B cell (primary cell): ENCODE measurements at regions not wholly inside any gene's neighbourhood (a gene's known extent, or its start where the extent isn't known, plus 50 kb on each side); places are given as distances from the start of the nearest gene placed in this dataset.

Experiments used
- ATAC-seq: fragments of 200-7000 bp; cut with Tn5 transposase; one replicate; pipeline ENCODE4 v1.10.0; 2021; ENCODE audit warnings: low read depth, mild to moderate bottlenecking, moderate number of reproducible peaks, moderate library complexity
- CTCF ChIA-PET: fragments of 350-600 bp; sonication (Branson Sonifier 250); formaldehyde crosslinking; loops from one replicate; lab custom pipeline; 2021; ENCODE audit warnings: antibody characterized with exemption, inconsistent platforms; lab: Charles Lee
- POLR2A ChIA-PET: fragments of 350-600 bp; sonication (Branson Sonifier 250); formaldehyde crosslinking; loops from one replicate; lab custom pipeline; 2021; ENCODE audit warnings: antibody characterized with exemption; lab: Charles Lee
- DNase-seq: peaks from one replicate; pipeline ENCODE4 v3.0.0; 2013
- H2AFZ ChIP-seq: 2 replicates; pipeline ENCODE4 v1.6.1; 2012; ENCODE audit warnings: mild to moderate bottlenecking, low read depth, low read length; ENCODE audit not compliant: insufficient read depth, poor library complexity, severe bottlenecking
- H3K27ac ChIP-seq, 2 donors: 1 replicate in 1 of 2; 2 replicates in 1 of 2; pipeline ENCODE4 v1.5.1; 2012 to 2013; ENCODE audit warnings: low read length in 2 of 2, mild to moderate bottlenecking in 2 of 2, moderate library complexity in 1 of 2
- H3K27me3 ChIP-seq, 4 experiments: fragments of 200-600 bp in 1 of 4; sonication (generic) in 1 of 4; replicated peaks in 1 of 4; 1 replicate in 2 of 4; 2 replicates in 2 of 4; pipeline versions ENCODE4 v1.6.1 to v1.7.0; 2013 to 2016; ENCODE audit warnings: low read length in 3 of 4, mild to moderate bottlenecking in 2 of 4, mixed read lengths in 1 of 4, moderate library complexity in 1 of 4; ENCODE audit not compliant: insufficient read depth in 4 of 4, control insufficient read depth in 3 of 4; ENCODE audit errors: control extremely low read depth in 1 of 4
- H3K36me3 ChIP-seq, 2 experiments: replicated peaks in 1 of 2; 1 replicate in 1 of 2; 2 replicates in 1 of 2; pipeline versions ENCODE4 v1.6.1 to v1.7.1; 2013; ENCODE audit warnings: low read length in 1 of 2; ENCODE audit not compliant: insufficient read depth in 2 of 2, control insufficient read depth in 1 of 2; ENCODE audit errors: control extremely low read depth in 1 of 2, extremely low read depth in 1 of 2
- H3K4me1 ChIP-seq, 2 donors: fragments of 200-600 bp in 1 of 2; sonication (generic) in 1 of 2; 1 replicate in 1 of 2; 2 replicates in 1 of 2; pipeline versions ENCODE4 v1.5.1 to v1.6.1; 2013 to 2017; ENCODE audit warnings: low read length in 2 of 2; ENCODE audit not compliant: control insufficient read depth in 2 of 2, insufficient read depth in 2 of 2
- H3K4me2 ChIP-seq: replicated peaks from 2 replicates; pipeline ENCODE3; 2012; ENCODE audit warnings: mild to moderate bottlenecking, low read depth, low read length; ENCODE audit not compliant: poor library complexity, severe bottlenecking
- H3K4me3 ChIP-seq, 5 experiments: fragments of 200-600 bp in 1 of 5; sonication (generic) in 1 of 5; 1 replicate in 3 of 5; 2 replicates in 2 of 5; pipeline versions ENCODE4 v1.5.1 to v1.7.0; 2011 to 2016; ENCODE audit warnings: low read length in 4 of 5, mild to moderate bottlenecking in 4 of 5, low read depth in 2 of 5, control low read depth in 1 of 5, moderate library complexity in 1 of 5; ENCODE audit not compliant: insufficient read depth in 1 of 5; ENCODE audit errors: control extremely low read depth in 1 of 5, extremely low read depth in 1 of 5
- H3K79me2 ChIP-seq: fragments of 200-600 bp; sonication (generic); one replicate; pipeline ENCODE4 v1.6.0; 2016; ENCODE audit warnings: low read length; ENCODE audit not compliant: control insufficient read depth, insufficient read depth
- H3K9ac ChIP-seq: fragments of 200-600 bp; sonication (generic); 2 replicates; pipeline ENCODE4 v1.6.1; 2017; ENCODE audit warnings: mild to moderate bottlenecking, low read length, moderate library complexity
- H3K9me3 ChIP-seq, 3 donors: one replicate each; pipeline versions ENCODE4 v1.6.1 to v1.7.1; 2013; ENCODE audit warnings: low read length in 2 of 3; ENCODE audit not compliant: control insufficient read depth in 2 of 3, insufficient read depth in 1 of 3; ENCODE audit errors: control extremely low read depth in 1 of 3
- H4K20me1 ChIP-seq: 2 replicates; pipeline ENCODE4 v1.6.0; 2012; ENCODE audit warnings: mild to moderate bottlenecking, low read length; ENCODE audit not compliant: insufficient read depth, control insufficient read depth, poor library complexity, severe bottlenecking
- H3K27ac Mint-ChIP-seq: one replicate; pipeline ENCODE4 v1.8.0; 2021; ENCODE audit warnings: mixed read lengths
- H3K27me3 Mint-ChIP-seq: one replicate; pipeline ENCODE4 v1.8.0; 2021; ENCODE audit warnings: mixed read lengths
- H3K4me1 Mint-ChIP-seq: one replicate; pipeline ENCODE4 v1.8.0; 2021; ENCODE audit warnings: mixed read lengths
- H3K4me3 Mint-ChIP-seq: one replicate; pipeline ENCODE4 v1.8.0; 2021; ENCODE audit warnings: mixed read lengths
- H3K9me3 Mint-ChIP-seq: one replicate; pipeline ENCODE4 v1.8.0; 2022; ENCODE audit warnings: mixed read lengths; ENCODE audit not compliant: insufficient read depth
- CTCF ChIP-seq: fragments of 200-600 bp; IDR thresholded peaks from one replicate; pipeline ENCODE4 v1.8.0; 2022; ENCODE audit warnings: antibody characterized with exemption, mild to moderate bottlenecking
- EZH2 ChIP-seq: IDR thresholded peaks from 2 replicates; pipeline ENCODE4 v1.6.1; 2012; ENCODE audit warnings: borderline replicate concordance, low read depth, mild to moderate bottlenecking, moderate library complexity, low read length; ENCODE audit not compliant: insufficient read depth, poor library complexity, severe bottlenecking
- WGBS: methylation state at CpG from one replicate; pipeline ENCODE4 v1.1.5; 2013; ENCODE audit warnings: missing lambda C conversion rate; ENCODE audit not compliant: insufficient coverage; 5-methylcytosine and 5-hydroxymethylcytosine counted together
- intact Hi-C: fragments of 100-400 bp; cut with micrococcal nuclease; formaldehyde crosslinking; loops from one replicate; pipeline ENCODE4 v1.10.0; 2022

DNA sequence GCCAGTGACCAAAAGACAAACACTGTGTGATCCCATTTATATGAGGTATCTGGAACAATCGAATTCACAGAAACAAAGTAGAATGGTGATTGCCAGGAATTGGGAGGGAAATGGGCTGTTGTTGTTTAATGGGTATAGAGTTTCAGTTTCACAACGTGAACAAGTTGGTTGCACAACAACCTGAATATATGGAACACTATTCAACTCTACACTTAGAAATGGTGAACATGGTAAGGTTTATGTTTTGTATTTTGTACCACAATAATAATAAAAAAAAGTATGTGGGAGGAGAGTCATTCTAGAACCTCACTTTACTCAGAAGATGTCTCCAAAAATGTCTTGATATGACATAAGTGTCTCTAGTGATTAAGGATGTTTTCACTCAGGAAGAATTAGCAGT, 85.2 kb upstream of the SGCE start:
- ATAC-seq = no peak
- WGBS = no CpG with 5 or more reads among the region's 2 CpGs

GRCh38 chr7:94748376-94748775, 92.4 kb upstream of the SGCE start:
- Histone ChIP-seq H3K4me1 (no peaks in the 10 kb centered on the region), H3K4me3 (no peak overlapping the region), H3K9ac (no peak overlapping the region), H2AFZ (no peak overlapping the region), H3K27me3 (no peaks in the 10 kb centered on the region), H3K79me2 (no peaks in the 10 kb centered on the region), H4K20me1 (no peaks in the 10 kb centered on the region), H3K36me3 (no peaks in the 10 kb centered on the region), H3K9me3 (no peaks in the 10 kb centered on the region), H3K4me2 (no peak overlapping the region), H3K27ac (no peak overlapping the region)
- Mint-ChIP-seq H3K4me3 (no peak overlapping the region), H3K27me3 (no peaks in the 10 kb centered on the region), H3K27ac (no peak overlapping the region), H3K9me3 (peaks cover 5% of the 10 kb centered on the region), H3K4me1 (no peaks in the 10 kb centered on the region)
- no peak for TF ChIP-seq EZH2
- TF ChIP-seq CTCF = no peak
- intact Hi-C loops = no loop called here
- DNase-seq (no peak), ATAC-seq (no peak)
- CTCF ChIA-PET = interaction anchor here (0.6 kb wide), 1 partner anchor 299 kb away, joined by 4 read pairs; no protein-coding TSS in a partner anchor
- POLR2A ChIA-PET = no interaction called here

More for the DNA sequence above, 85.2 kb upstream of the SGCE start:
- Histone ChIP-seq H3K9me3 (no peaks in the 10 kb centered on the region), H3K4me1 (no peaks in the 10 kb centered on the region), H3K27me3 (no peaks in the 10 kb centered on the region), H3K79me2 (no peaks in the 10 kb centered on the region), H4K20me1 (no peaks in the 10 kb centered on the region), H3K9ac (no peak overlapping the region), H3K27ac (no peak overlapping the region), H3K36me3 (no peaks in the 10 kb centered on the region), H2AFZ (no peak overlapping the region), H3K4me2 (no peak overlapping the region), H3K4me3 (no peak overlapping the region)
- Mint-ChIP-seq H3K9me3 (no peaks in the 10 kb centered on the region), H3K27ac (no peak overlapping the region), H3K4me1 (no peaks in the 10 kb centered on the region), H3K4me3 (no peak overlapping the region), H3K27me3 (no peaks in the 10 kb centered on the region)
- no peak for TF ChIP-seq CTCF
- TF ChIP-seq EZH2 = no peak
- DNase-seq = no peak
- intact Hi-C loops = no loop called here
- POLR2A ChIA-PET = no interaction called here
- CTCF ChIA-PET = no interaction called here
